Gastrocnemius medialis (tissue), 4 donors: ENCODE measurements at regions not wholly inside any gene's neighbourhood (a gene's known extent, or its start where the extent isn't known, plus 50 kb on each side); places are given as distances from the start of the nearest gene placed in this dataset.
A peak's percentile ranks its signal among the peaks of the same experiment; 100 is the strongest.

Experiments used
- ATAC-seq, 2 donors: fragments of 150-250 bp; one replicate each; pipeline ENCODE4 v1.9.1; 2016
- DNase-seq, 2 donors: peaks; one replicate each; pipeline ENCODE4 v3.0.0-alpha.2; 2019
- H3K27ac ChIP-seq, 4 donors: fragments of 200-600 bp; sonication (generic); 1 replicate in 1 of 4; 2 replicates in 3 of 4; pipeline ENCODE4 v1.5.1; 2016 to 2018; ENCODE audit warnings: mild to moderate bottlenecking in 2 of 4, moderate library complexity in 1 of 4
- H3K27me3 ChIP-seq, 3 donors: fragments of 200-600 bp; sonication (generic) in 2 of 3; 1 replicate in 1 of 3; 2 replicates in 2 of 3; pipeline versions ENCODE4 v1.5.1 to v1.6.0; 2016 to 2019; ENCODE audit warnings: mild to moderate bottlenecking in 1 of 3, moderate library complexity in 1 of 3
- H3K36me3 ChIP-seq, 2 donors: fragments of 200-600 bp; sonication (generic) in 1 of 2; one replicate each; pipeline ENCODE4 v1.5.1; 2017 to 2018
- H3K4me1 ChIP-seq, 2 donors: fragments of 200-600 bp; sonication (generic) in 1 of 2; one replicate each; pipeline ENCODE4 v1.5.1; 2016 to 2017; ENCODE audit warnings: mild to moderate bottlenecking in 2 of 2
- H3K4me3 ChIP-seq, 4 donors: fragments of 200-600 bp; sonication (generic) in 3 of 4; 1 replicate in 1 of 4; 2 replicates in 3 of 4; pipeline ENCODE4 v1.5.1; 2016 to 2019; ENCODE audit warnings: mild to moderate bottlenecking in 2 of 4
- H3K9me3 ChIP-seq, 3 donors: fragments of 200-600 bp; sonication (generic) in 2 of 3; 1 replicate in 1 of 3; 2 replicates in 2 of 3; pipeline ENCODE4 v1.5.1; 2016 to 2019
- CTCF ChIP-seq, 5 experiments: fragments of 450-650 bp in 3 of 5; fragments of 200-600 bp in 2 of 5; sonication (generic) in 2 of 5; IDR thresholded peaks in 4 of 5; conservative IDR thresholded peaks in 1 of 5; 1 replicate in 4 of 5; 2 replicates in 1 of 5; pipeline ENCODE4 v1.5.1; 2016 to 2019; ENCODE audit warnings: antibody characterized with exemption in 5 of 5, mild to moderate bottlenecking in 3 of 5, moderate library complexity in 3 of 5
- POLR2A ChIP-seq, 2 donors: fragments of 450-650 bp; IDR thresholded peaks; one replicate each; pipeline ENCODE4 v1.6.1; 2017; ENCODE audit warnings: antibody characterized with exemption in 2 of 2, mild to moderate bottlenecking in 2 of 2, moderate library complexity in 2 of 2
- in situ Hi-C, 4 donors: fragments of 200-750 bp; cut with MboI; loops; one replicate each; pipeline versions ENCODE4 v1.15.0 to v1.8.0; 2017; ENCODE audit warnings: low sequenced_read_pairs in 4 of 4
- intact Hi-C: fragments of 100-400 bp; cut with DNase I; formaldehyde crosslinking; loops from one replicate; pipeline ENCODE4 v1.15.1; 2023; ENCODE audit warnings: low total_unique reads

GRCh38 chr2:164014068-164014731 lies 278.4 kb upstream of the FIGN start:
- H3K27ac ChIP-seq = no peak overlapping the region
- peak overlapping the region in 1 of 4 donors; percentile 13 for H3K4me3 ChIP-seq
- ATAC-seq (peak; percentile 47 to 72), DNase-seq (peak in 1 of 2 donors; percentile 23)
- in situ Hi-C loops = no loop called here
- intact Hi-C loops = no loop called here
- no peaks in the 10 kb centered on the region for H3K9me3 ChIP-seq
- TF ChIP-seq CTCF (IDR thresholded peaks at IDR 0.05 in 4 of 5, conservative IDR thresholded peaks at IDR 0.05 in 1 of 5) = no peak
- TF ChIP-seq POLR2A (IDR thresholded peaks at IDR 0.05) = no peak
- H3K27me3 ChIP-seq = no peaks in the 10 kb centered on the region
- no peaks in the 10 kb centered on the region for H3K36me3 ChIP-seq
- no peaks in the 10 kb centered on the region for H3K4me1 ChIP-seq

DNA sequence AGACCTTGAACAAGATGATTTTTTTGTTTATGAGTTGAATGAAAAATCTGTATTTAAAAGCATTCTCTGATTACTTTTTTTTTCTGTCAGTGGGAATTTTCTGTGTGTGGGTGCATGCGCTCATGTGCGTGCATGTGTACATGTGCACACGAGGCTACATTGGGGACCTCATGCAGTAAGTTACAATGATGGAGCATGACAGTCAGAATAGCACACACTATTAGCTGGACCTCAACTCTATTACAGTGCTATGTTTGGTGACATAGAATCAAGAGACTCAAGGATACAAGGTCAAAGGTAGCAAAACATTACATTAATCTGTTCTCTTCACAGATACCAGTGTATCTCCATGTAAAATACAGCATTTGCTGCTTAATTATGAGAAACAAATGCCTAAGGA lies 276.8 kb upstream of the FIGN start:
- Histone ChIP-seq H3K9me3 (no peaks in the 10 kb centered on the region), H3K27me3 (no peaks in the 10 kb centered on the region), H3K36me3 (no peaks in the 10 kb centered on the region), H3K4me3 (no peak overlapping the region), H3K27ac (no peak overlapping the region), H3K4me1 (no peaks in the 10 kb centered on the region)
- no peak for TF ChIP-seq POLR2A (IDR thresholded peaks at IDR 0.05)
- no peak for TF ChIP-seq CTCF (IDR thresholded peaks at IDR 0.05 in 4 of 5, conservative IDR thresholded peaks at IDR 0.05 in 1 of 5)
- no peak for DNase-seq
- ATAC-seq = no peak
- intact Hi-C loops (no loop called here), in situ Hi-C loops (no loop called here)

GRCh38 chr2:164009756-164010337 lies 274.0 kb upstream of the FIGN start:
- TF ChIP-seq POLR2A (IDR thresholded peaks at IDR 0.05) (no peak), CTCF (IDR thresholded peaks at IDR 0.05 in 4 of 5, conservative IDR thresholded peaks at IDR 0.05 in 1 of 5) (no peak)
- in situ Hi-C loops (no loop called here), intact Hi-C loops (no loop called here)
- Histone ChIP-seq H3K27me3 (no peaks in the 10 kb centered on the region), H3K9me3 (no peaks in the 10 kb centered on the region), H3K4me3 (no peak overlapping the region), H3K27ac (no peak overlapping the region), H3K36me3 (no peaks in the 10 kb centered on the region), H3K4me1 (no peaks in the 10 kb centered on the region)
- no peak for DNase-seq
- no peak for ATAC-seq

- Histone ChIP-seq H3K4me3 (no peak overlapping the region), H3K4me1 (no peaks in the 10 kb centered on the region), H3K36me3 (no peaks in the 10 kb centered on the region), H3K27me3 (no peaks in the 10 kb centered on the region), H3K9me3 (no peaks in the 10 kb centered on the region), H3K27ac (no peak overlapping the region)
- in situ Hi-C loops = no loop called here
- TF ChIP-seq POLR2A (IDR thresholded peaks at IDR 0.05) (no peak), CTCF (IDR thresholded peaks at IDR 0.05 in 4 of 5, conservative IDR thresholded peaks at IDR 0.05 in 1 of 5) (no peak)
- intact Hi-C loops = no loop called here
- ATAC-seq (no peak), DNase-seq (no peak)
Measured at GRCh38 chr2:164008752-164009151, 272.9 kb upstream of the FIGN start.
